ENCODE measurements at regions not wholly inside any gene's neighbourhood (a gene's known extent, or its start where the extent isn't known, plus 50 kb on each side); places are given as distances from the start of the nearest gene placed in this dataset.
"Not testable (repeated sequence)": the region's sequence is repeated elsewhere in the genome, so short reads cannot be mapped to it uniquely, and the experiment has no call there.

- Mint-ChIP-seq H3K4me3 (no peak overlapping the region), H3K4me1 (peaks cover 0 to 12% (median 6%) of the 10 kb centered on the region in 3 donors), H3K36me3 (peaks cover 0 to 10% of the 10 kb centered on the region in 2 donors), H3K27ac (peak overlapping the region in 1 of 6 donors; percentile 42), H3K27me3 (no peaks in the 10 kb centered on the region), H3K9me3 (peaks cover 0 to 6% (median 4%) of the 10 kb centered on the region in 7 donors)
- DNase-seq (no peak), ATAC-seq (ENCODE audit: low read depth in 2 of 2) (no peak)
Observed at GRCh38 chr5:50564558-50564957, 101.9 kb upstream of the PARP8 start.

- no peak for ATAC-seq (ENCODE audit: low read depth in 2 of 2)
- H3K9me3 Mint-ChIP-seq = peaks cover 0 to under 1% (median 0%) of the 10 kb centered on the region in 7 donors
Observed at GRCh38 chr5:50574121-50574520, 92.3 kb upstream of the PARP8 start.

GRCh38 chr5:50575740-50576139 lies 90.7 kb upstream of the PARP8 start:
- Mint-ChIP-seq H3K27ac (no peak overlapping the region), H3K4me1 (peaks cover 0 to 4% (median 3%) of the 10 kb centered on the region in 3 donors), H3K27me3 (no peaks in the 10 kb centered on the region), H3K4me3 (no peak overlapping the region), H3K9me3 (peaks cover 0 to 3% (median 0%) of the 10 kb centered on the region in 7 donors), H3K36me3 (no peaks in the 10 kb centered on the region)
- DNase-seq (no peak), ATAC-seq (ENCODE audit: low read depth in 2 of 2) (no peak)

More at GRCh38 chr5:50574121-50574520, 92.3 kb upstream of the PARP8 start:
- DNase-seq = no peak
- no peaks in the 10 kb centered on the region for H3K27me3 Mint-ChIP-seq
- H3K27ac Mint-ChIP-seq = peak overlapping the region in 2 of 6 donors; percentile 7 to 18
- peak overlapping the region in 6 of 8 donors; percentile 24 to 59 (median 33) for H3K4me3 Mint-ChIP-seq
- no peaks in the 10 kb centered on the region for H3K36me3 Mint-ChIP-seq
- peaks cover 0 to 4% (median 3%) of the 10 kb centered on the region in 3 donors for H3K4me1 Mint-ChIP-seq

GRCh38 chr5:50576265-50576664 lies 90.2 kb upstream of the PARP8 start:
- Mint-ChIP-seq H3K36me3 (no peaks in the 10 kb centered on the region), H3K27ac (no peak overlapping the region), H3K9me3 (peaks cover 0 to 3% (median 0%) of the 10 kb centered on the region in 7 donors), H3K27me3 (no peaks in the 10 kb centered on the region), H3K4me3 (no peak overlapping the region), H3K4me1 (peaks cover 0 to 4% (median 3%) of the 10 kb centered on the region in 3 donors)
- no peak for DNase-seq
- no peak for ATAC-seq (ENCODE audit: low read depth in 2 of 2)

- no peak for DNase-seq
Observed at GRCh38 chr5:50576686-50577256, 89.7 kb upstream of the PARP8 start.

GRCh38 chr5:50580506-50580905 lies 85.9 kb upstream of the PARP8 start:
- H3K36me3 Mint-ChIP-seq = no peaks in the 10 kb centered on the region
- H3K27me3 Mint-ChIP-seq = no peaks in the 10 kb centered on the region
- H3K9me3 Mint-ChIP-seq = peaks cover 0 to 3% (median 0%) of the 10 kb centered on the region in 7 donors
- DNase-seq (no peak), ATAC-seq (ENCODE audit: low read depth in 2 of 2) (no peak)
- H3K27ac Mint-ChIP-seq = no peak overlapping the region
- H3K4me3 Mint-ChIP-seq = no peak overlapping the region
- peaks cover 0 to 4% (median 3%) of the 10 kb centered on the region in 3 donors for H3K4me1 Mint-ChIP-seq

More at GRCh38 chr5:50576686-50577256, 89.7 kb upstream of the PARP8 start:
- ATAC-seq (ENCODE audit: low read depth in 2 of 2) = peak; percentile 27 to 45
- Mint-ChIP-seq H3K36me3 (no peaks in the 10 kb centered on the region), H3K27ac (no peak overlapping the region), H3K4me3 (no peak overlapping the region), H3K27me3 (no peaks in the 10 kb centered on the region), H3K4me1 (peaks cover 0 to 4% (median 3%) of the 10 kb centered on the region in 3 donors), H3K9me3 (peaks cover 0 to 3% (median 0%) of the 10 kb centered on the region in 7 donors)

- H3K27me3 Mint-ChIP-seq; H3K4me1 Mint-ChIP-seq; H3K36me3 Mint-ChIP-seq; DNase-seq; ATAC-seq (ENCODE audit: low read depth in 2 of 2); H3K9me3 Mint-ChIP-seq; H3K4me3 Mint-ChIP-seq: not testable (repeated sequence)
- peak overlapping the region in 1 of 6 donors; percentile 18 for H3K27ac Mint-ChIP-seq
Observed at GRCh38 chr5:50581845-50582244, 84.6 kb upstream of the PARP8 start.

GRCh38 chr5:50582699-50583098 lies 83.7 kb upstream of the PARP8 start:
- DNase-seq = no peak
- Mint-ChIP-seq H3K4me3 (no peak overlapping the region), H3K36me3 (no peaks in the 10 kb centered on the region), H3K27me3 (no peaks in the 10 kb centered on the region), H3K9me3 (peaks cover 0 to 3% (median 0%) of the 10 kb centered on the region in 7 donors), H3K27ac (no peak overlapping the region), H3K4me1 (no peaks in the 10 kb centered on the region)
- ATAC-seq (ENCODE audit: low read depth in 2 of 2) = no peak

- Mint-ChIP-seq H3K27ac (no peak overlapping the region), H3K9me3 (peaks cover 0 to 3% (median 0%) of the 10 kb centered on the region in 7 donors), H3K36me3 (no peaks in the 10 kb centered on the region), H3K4me1 (no peaks in the 10 kb centered on the region), H3K4me3 (no peak overlapping the region), H3K27me3 (no peaks in the 10 kb centered on the region)
- DNase-seq (no peak), ATAC-seq (ENCODE audit: low read depth in 2 of 2) (no peak)
Observed at GRCh38 chr5:50583621-50584020, 82.8 kb upstream of the PARP8 start.

- H3K27me3 Mint-ChIP-seq; H3K9me3 Mint-ChIP-seq; H3K4me1 Mint-ChIP-seq; H3K36me3 Mint-ChIP-seq; DNase-seq; H3K4me3 Mint-ChIP-seq; ATAC-seq (ENCODE audit: low read depth in 2 of 2): not testable (repeated sequence)
- H3K27ac Mint-ChIP-seq = peak overlapping the region in 1 of 6 donors; percentile 76
Observed at GRCh38 chr5:50588471-50588870, 78.0 kb upstream of the PARP8 start.

- H3K9me3 Mint-ChIP-seq; DNase-seq; ATAC-seq (ENCODE audit: low read depth in 2 of 2); H3K27ac Mint-ChIP-seq; H3K27me3 Mint-ChIP-seq; H3K4me3 Mint-ChIP-seq; H3K36me3 Mint-ChIP-seq: not testable (repeated sequence)
- H3K4me1 Mint-ChIP-seq = peaks cover 0 to 14% (median 5%) of the 10 kb centered on the region in 3 donors
Observed at GRCh38 chr5:50590444-50591189, 75.8 kb upstream of the PARP8 start.

GRCh38 chr5:50591338-50591737 lies 75.1 kb upstream of the PARP8 start:
- not testable (repeated sequence) for ATAC-seq (ENCODE audit: low read depth in 2 of 2); H3K4me3 Mint-ChIP-seq; H3K27ac Mint-ChIP-seq; H3K9me3 Mint-ChIP-seq; H3K27me3 Mint-ChIP-seq; DNase-seq; H3K36me3 Mint-ChIP-seq
- H3K4me1 Mint-ChIP-seq = peaks cover 0 to 15% (median 5%) of the 10 kb centered on the region in 3 donors

- no peak for ATAC-seq (ENCODE audit: low read depth in 2 of 2)
- Mint-ChIP-seq H3K4me1 (peaks cover 0 to 15% (median 5%) of the 10 kb centered on the region in 3 donors), H3K4me3 (no peak overlapping the region), H3K36me3 (no peaks in the 10 kb centered on the region), H3K27me3 (no peaks in the 10 kb centered on the region), H3K9me3 (peaks cover 0 to 8% (median 0%) of the 10 kb centered on the region in 7 donors), H3K27ac (no peak overlapping the region)
- no peak for DNase-seq
Observed at GRCh38 chr5:50593681-50594080, 72.8 kb upstream of the PARP8 start.

- Mint-ChIP-seq H3K27me3 (no peaks in the 10 kb centered on the region), H3K9me3 (peaks cover 0 to 8% (median 0%) of the 10 kb centered on the region in 7 donors), H3K36me3 (no peaks in the 10 kb centered on the region), H3K4me1 (peaks cover 0 to 15% (median 5%) of the 10 kb centered on the region in 3 donors), H3K4me3 (no peak overlapping the region), H3K27ac (no peak overlapping the region)
- ATAC-seq (ENCODE audit: low read depth in 2 of 2) (no peak), DNase-seq (no peak)
Observed at GRCh38 chr5:50595199-50595598, 71.2 kb upstream of the PARP8 start.
